H9 (cell line): ENCODE measurements at regions not wholly inside any gene's neighbourhood (a gene's known extent, or its start where the extent isn't known, plus 50 kb on each side); places are given as distances from the start of the nearest gene placed in this dataset.

ENCODE experiments used
- DNase-seq: peaks from one replicate; pipeline ENCODE4 v3.0.0-alpha.2; 2017
- H2AFZ ChIP-seq: one replicate; pipeline ENCODE4 v1.6.1; 2013; ENCODE audit warnings: mild to moderate bottlenecking, low read length, control low read depth, moderate library complexity
- H2AK5ac ChIP-seq: 2 replicates; pipeline ENCODE4 v1.6.1; 2013; ENCODE audit warnings: low read length, control low read depth, mixed read lengths; ENCODE audit not compliant: insufficient read length
- H2BK120ac ChIP-seq: one replicate; pipeline ENCODE4 v1.6.1; 2013; ENCODE audit warnings: low read depth, mild to moderate bottlenecking, low read length, control low read depth, inconsistent platforms; ENCODE audit not compliant: poor library complexity, severe bottlenecking
- H2BK12ac ChIP-seq: 2 replicates; pipeline ENCODE4 v1.6.1; 2013; ENCODE audit warnings: low read length, control low read depth, mixed read lengths, low read depth; ENCODE audit not compliant: insufficient read length
- H2BK15ac ChIP-seq: 2 replicates; pipeline ENCODE4 v1.6.1; 2013; ENCODE audit warnings: low read depth, low read length, control low read depth
- H2BK20ac ChIP-seq: one replicate; pipeline ENCODE4 v1.6.1; 2013; ENCODE audit warnings: low read depth, mild to moderate bottlenecking, low read length, control low read depth, inconsistent platforms; ENCODE audit not compliant: poor library complexity, severe bottlenecking
- H2BK5ac ChIP-seq: 2 replicates; pipeline ENCODE4 v1.6.1; 2013; ENCODE audit warnings: low read length, control low read depth, mixed read lengths; ENCODE audit not compliant: insufficient read length
- H3K14ac ChIP-seq: 2 replicates; pipeline ENCODE4 v1.6.1; 2013; ENCODE audit warnings: low read length, control low read depth; ENCODE audit not compliant: insufficient read depth
- H3K18ac ChIP-seq: 2 replicates; pipeline ENCODE4 v1.6.1; 2013; ENCODE audit warnings: low read depth, mild to moderate bottlenecking, mixed read lengths, low read length, control low read depth; ENCODE audit not compliant: insufficient read length
- H3K23ac ChIP-seq: 2 replicates; pipeline ENCODE4 v1.6.1; 2013; ENCODE audit warnings: low read length, control low read depth, mixed read lengths, low read depth; ENCODE audit not compliant: insufficient read length
- H3K23me2 ChIP-seq: 2 replicates; pipeline ENCODE4 v1.6.1; 2013; ENCODE audit warnings: low read depth, mild to moderate bottlenecking, mixed read lengths, low read length, control low read depth; ENCODE audit not compliant: insufficient read length, poor library complexity, severe bottlenecking
- H3K27ac ChIP-seq: 2 replicates; pipeline ENCODE4 v1.5.1; 2013; ENCODE audit warnings: low read length, control low read depth, mixed read lengths, low read depth; ENCODE audit not compliant: insufficient read length
- H3K27me3 ChIP-seq: 2 replicates; pipeline ENCODE4 v1.6.1; 2013; ENCODE audit warnings: low read length, control low read depth, inconsistent platforms; ENCODE audit not compliant: insufficient read depth
- H3K4ac ChIP-seq: 2 replicates; pipeline ENCODE4 v1.6.1; 2013; ENCODE audit warnings: low read depth, mild to moderate bottlenecking, control low read depth, inconsistent platforms, low read length, moderate library complexity
- H3K4me1 ChIP-seq: 2 replicates; pipeline ENCODE4 v1.6.1; 2013; ENCODE audit warnings: low read length, control low read depth, inconsistent platforms; ENCODE audit not compliant: insufficient read depth
- H3K4me2 ChIP-seq: 2 replicates; pipeline ENCODE4 v1.6.1; 2013; ENCODE audit warnings: low read length, control low read depth, mixed read lengths; ENCODE audit not compliant: insufficient read length, insufficient read depth
- H3K56ac ChIP-seq: 2 replicates; pipeline ENCODE4 v1.6.1; 2013; ENCODE audit warnings: low read depth, mild to moderate bottlenecking, mixed read lengths, low read length, control low read depth; ENCODE audit not compliant: insufficient read length
- H3K79me1 ChIP-seq: 2 replicates; pipeline ENCODE4 v1.6.1; 2013; ENCODE audit warnings: low read depth, mild to moderate bottlenecking, moderate library complexity, low read length, control low read depth, inconsistent platforms; ENCODE audit not compliant: insufficient read depth, poor library complexity, severe bottlenecking
- H3K79me2 ChIP-seq: 2 replicates; pipeline ENCODE4 v1.6.1; 2013; ENCODE audit warnings: low read length, control low read depth, inconsistent platforms; ENCODE audit not compliant: insufficient read depth
- H3K9ac ChIP-seq: 2 replicates; pipeline ENCODE4 v1.6.1; 2013; ENCODE audit warnings: low read length, control low read depth, mixed read lengths; ENCODE audit not compliant: insufficient read length; ENCODE audit errors: extremely low read depth
- H3K9me3 ChIP-seq: one replicate; pipeline ENCODE4 v1.6.1; 2013; ENCODE audit warnings: low read depth, low read length, inconsistent platforms; ENCODE audit not compliant: control insufficient read depth
- H3T11ph ChIP-seq: one replicate; pipeline ENCODE4 v1.6.1; 2013; ENCODE audit warnings: mild to moderate bottlenecking, low read length, control low read depth, inconsistent platforms
- H4K20me1 ChIP-seq: one replicate; pipeline ENCODE4 v1.6.1; 2013; ENCODE audit not compliant: control insufficient read depth, insufficient read length, insufficient read depth
- H4K5ac ChIP-seq: 2 replicates; pipeline ENCODE4 v1.6.1; 2013; ENCODE audit warnings: low read depth, mild to moderate bottlenecking, mixed read lengths, low read length, control low read depth; ENCODE audit not compliant: insufficient read length
- H4K8ac ChIP-seq: replicated peaks from 2 replicates; pipeline ENCODE4 v1.6.1; 2013; ENCODE audit warnings: low read length, control low read depth, mixed read lengths, low read depth; ENCODE audit not compliant: insufficient read length
- H4K91ac ChIP-seq: 2 replicates; pipeline ENCODE4 v1.6.1; 2013; ENCODE audit warnings: low read depth, mild to moderate bottlenecking, moderate library complexity, mixed read lengths, low read length, control low read depth; ENCODE audit not compliant: insufficient read length
- H3K27ac Mint-ChIP-seq, 3 experiments: 2 replicates in 2 of 3; 3 replicates in 1 of 3; pipeline ENCODE4 v1.8.0; 2020 to 2021; ENCODE audit warnings: mixed read lengths in 3 of 3, mild to moderate bottlenecking in 1 of 3, moderate library complexity in 1 of 3
- H3K27me3 Mint-ChIP-seq: 2 replicates; pipeline ENCODE4 v1.8.0; 2021; ENCODE audit warnings: low read depth, mild to moderate bottlenecking, moderate library complexity, mixed read lengths
- H3K36me3 Mint-ChIP-seq, 3 experiments: 2 replicates in 2 of 3; 3 replicates in 1 of 3; pipeline ENCODE4 v1.8.0; 2020 to 2021; ENCODE audit warnings: low read depth in 3 of 3, mixed read lengths in 3 of 3; ENCODE audit not compliant: insufficient read depth in 1 of 3
- H3K4me1 Mint-ChIP-seq, 2 experiments: 2 replicates each; pipeline ENCODE4 v1.8.0; 2020; ENCODE audit warnings: mixed read lengths in 2 of 2
- H3K4me3 Mint-ChIP-seq, 2 experiments: 2 replicates in 1 of 2; 3 replicates in 1 of 2; pipeline ENCODE4 v1.8.0; 2020 to 2021; ENCODE audit warnings: mild to moderate bottlenecking in 2 of 2, mixed read lengths in 2 of 2, moderate library complexity in 1 of 2
- H3K9me3 Mint-ChIP-seq, 2 experiments: 2 replicates in 1 of 2; 3 replicates in 1 of 2; pipeline ENCODE4 v1.8.0; 2020; ENCODE audit warnings: mild to moderate bottlenecking in 2 of 2, mixed read lengths in 2 of 2, moderate library complexity in 1 of 2
- WGBS: extraction: QIAGEN DNeasy Blood & Tissue Kit; methylation state at CpG from one replicate; pipeline ENCODE4 v1.1.7; 2013; ENCODE audit warnings: missing lambda C conversion rate, low lambda C conversion rate, mixed read lengths; ENCODE audit not compliant: insufficient read length; ENCODE audit errors: extremely low coverage; 5-methylcytosine and 5-hydroxymethylcytosine counted together
- TF ChIP-seq, protein P1 (sequence below): fragments of 200-600 bp; sonication (generic); conservative IDR thresholded peaks from 3 replicates; pipeline ENCODE4 v1.8.0; 2021; ENCODE audit warnings: antibody characterized with exemption, mild to moderate bottlenecking

DNA sequence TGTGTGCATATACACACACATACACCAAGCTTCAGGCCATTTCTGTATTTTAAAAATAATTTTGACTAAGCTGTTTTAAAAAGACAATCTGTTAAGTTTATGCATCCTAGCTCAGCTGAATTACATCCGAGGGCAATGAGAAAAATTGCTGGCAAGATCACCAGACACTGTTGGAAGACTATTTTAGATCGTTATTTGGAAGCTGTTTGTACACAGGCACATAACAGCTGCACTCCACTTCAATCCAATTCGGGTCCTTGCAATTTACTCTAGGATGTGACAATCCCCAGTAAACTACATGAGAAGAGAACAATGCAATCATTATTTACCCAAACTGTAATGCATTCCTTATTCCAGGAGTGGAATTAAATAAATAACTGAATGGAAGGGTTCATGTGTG is 79.3 kb upstream of the RASA1 start:
- Histone ChIP-seq H3K4me2 (no peak overlapping the region), H3K27me3 (no peaks in the 10 kb centered on the region), H4K5ac (no peak overlapping the region), H3K9ac (no peak overlapping the region), H4K20me1 (no peaks in the 10 kb centered on the region), H3K27ac (no peak overlapping the region), H3K79me1 (no peaks in the 10 kb centered on the region), H2BK12ac (no peak overlapping the region), H3K9me3 (no peaks in the 10 kb centered on the region), H4K91ac (no peak overlapping the region), H2BK20ac (no peak overlapping the region), H4K8ac (no peak overlapping the region), H2AFZ (no peak overlapping the region), H2BK5ac (no peak overlapping the region), H3K4ac (no peak overlapping the region), H3K56ac (no peak overlapping the region), H3K14ac (no peak overlapping the region), H2BK15ac (no peak overlapping the region), H2BK120ac (no peak overlapping the region), H3K79me2 (no peaks in the 10 kb centered on the region), H3K23me2 (no peaks in the 10 kb centered on the region), H3K18ac (no peak overlapping the region), H3T11ph (no peak overlapping the region), H3K23ac (no peak overlapping the region), H3K4me1 (no peaks in the 10 kb centered on the region), H2AK5ac (no peak overlapping the region)
- TF ChIP-seq, protein P1, sequence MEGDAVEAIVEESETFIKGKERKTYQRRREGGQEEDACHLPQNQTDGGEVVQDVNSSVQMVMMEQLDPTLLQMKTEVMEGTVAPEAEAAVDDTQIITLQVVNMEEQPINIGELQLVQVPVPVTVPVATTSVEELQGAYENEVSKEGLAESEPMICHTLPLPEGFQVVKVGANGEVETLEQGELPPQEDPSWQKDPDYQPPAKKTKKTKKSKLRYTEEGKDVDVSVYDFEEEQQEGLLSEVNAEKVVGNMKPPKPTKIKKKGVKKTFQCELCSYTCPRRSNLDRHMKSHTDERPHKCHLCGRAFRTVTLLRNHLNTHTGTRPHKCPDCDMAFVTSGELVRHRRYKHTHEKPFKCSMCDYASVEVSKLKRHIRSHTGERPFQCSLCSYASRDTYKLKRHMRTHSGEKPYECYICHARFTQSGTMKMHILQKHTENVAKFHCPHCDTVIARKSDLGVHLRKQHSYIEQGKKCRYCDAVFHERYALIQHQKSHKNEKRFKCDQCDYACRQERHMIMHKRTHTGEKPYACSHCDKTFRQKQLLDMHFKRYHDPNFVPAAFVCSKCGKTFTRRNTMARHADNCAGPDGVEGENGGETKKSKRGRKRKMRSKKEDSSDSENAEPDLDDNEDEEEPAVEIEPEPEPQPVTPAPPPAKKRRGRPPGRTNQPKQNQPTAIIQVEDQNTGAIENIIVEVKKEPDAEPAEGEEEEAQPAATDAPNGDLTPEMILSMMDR, result no peak
- no peak for DNase-seq
- no CpG with 5 or more reads among the region's 3 CpGs for WGBS
- Mint-ChIP-seq H3K9me3 (no peaks in the 10 kb centered on the region), H3K4me1 (0 out of 4 replicates have a peak, but pooled peaks cover 0 to 3% of the 10 kb centered on the region in 2 experiments), H3K27me3 (no peaks in the 10 kb centered on the region; the same call in 1 of the 2 replicates), H3K4me3 (no peak overlapping the region), H3K27ac (no peak overlapping the region), H3K36me3 (no peaks in the 10 kb centered on the region)
